ENCODE measurements at regions not wholly inside any gene's neighbourhood (a gene's known extent, or its start where the extent isn't known, plus 50 kb on each side); places are given as distances from the start of the nearest gene placed in this dataset.

DNA sequence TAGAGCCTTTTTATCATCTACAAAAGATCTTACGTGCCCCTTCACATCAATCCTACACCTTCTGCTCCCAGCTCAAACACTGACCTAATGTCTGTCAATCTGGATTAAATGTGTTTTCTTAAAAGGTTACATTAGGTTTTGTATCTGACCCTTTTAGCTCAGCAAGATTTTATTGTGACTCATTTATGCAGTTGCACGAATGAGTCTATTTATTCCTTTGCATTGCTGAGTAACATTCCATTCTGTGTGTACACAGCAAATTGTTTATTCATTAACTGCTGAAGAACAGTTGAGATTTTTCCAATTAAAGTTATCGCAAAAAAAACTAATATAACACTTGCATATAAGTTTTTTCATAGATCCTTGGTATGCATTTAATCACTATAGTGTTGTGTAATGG is 253.9 kb upstream of the GPC6 start:
- no peak overlapping the region for H3K27ac ChIP-seq (ENCODE audit: low read depth, low read length)
- H3K79me2 ChIP-seq (ENCODE audit: insufficient read depth, low read length) = no peaks in the 10 kb centered on the region
- H3K4me2 ChIP-seq (ENCODE audit: insufficient read depth, low read length) = no peak overlapping the region
- H4K20me1 ChIP-seq (ENCODE audit: insufficient read depth, low read length) = no peaks in the 10 kb centered on the region
- H3K4me1 ChIP-seq (ENCODE audit: insufficient read depth, low read length) = no peaks in the 10 kb centered on the region
- H3K27me3 ChIP-seq (ENCODE audit: insufficient read depth, low read length) = no peaks in the 10 kb centered on the region
- H3K9me3 ChIP-seq (ENCODE audit: low read depth, low read length) = no peaks in the 10 kb centered on the region
- H3K36me3 ChIP-seq (ENCODE audit: insufficient read depth, low read length) = no peaks in the 10 kb centered on the region
- DNase-seq (ENCODE audit: insufficient read length, low spot score, missing footprints) = no peak
- no peak overlapping the region for H3K4me3 ChIP-seq (ENCODE audit: insufficient read depth, low read length)
- no peak overlapping the region for H2AFZ ChIP-seq (ENCODE audit: low read length)
- TF ChIP-seq, protein P1, sequence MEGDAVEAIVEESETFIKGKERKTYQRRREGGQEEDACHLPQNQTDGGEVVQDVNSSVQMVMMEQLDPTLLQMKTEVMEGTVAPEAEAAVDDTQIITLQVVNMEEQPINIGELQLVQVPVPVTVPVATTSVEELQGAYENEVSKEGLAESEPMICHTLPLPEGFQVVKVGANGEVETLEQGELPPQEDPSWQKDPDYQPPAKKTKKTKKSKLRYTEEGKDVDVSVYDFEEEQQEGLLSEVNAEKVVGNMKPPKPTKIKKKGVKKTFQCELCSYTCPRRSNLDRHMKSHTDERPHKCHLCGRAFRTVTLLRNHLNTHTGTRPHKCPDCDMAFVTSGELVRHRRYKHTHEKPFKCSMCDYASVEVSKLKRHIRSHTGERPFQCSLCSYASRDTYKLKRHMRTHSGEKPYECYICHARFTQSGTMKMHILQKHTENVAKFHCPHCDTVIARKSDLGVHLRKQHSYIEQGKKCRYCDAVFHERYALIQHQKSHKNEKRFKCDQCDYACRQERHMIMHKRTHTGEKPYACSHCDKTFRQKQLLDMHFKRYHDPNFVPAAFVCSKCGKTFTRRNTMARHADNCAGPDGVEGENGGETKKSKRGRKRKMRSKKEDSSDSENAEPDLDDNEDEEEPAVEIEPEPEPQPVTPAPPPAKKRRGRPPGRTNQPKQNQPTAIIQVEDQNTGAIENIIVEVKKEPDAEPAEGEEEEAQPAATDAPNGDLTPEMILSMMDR (IDR thresholded peaks at IDR 0.05; ENCODE audit: extremely low read depth, low read depth, low read length) = no peak

DNA sequence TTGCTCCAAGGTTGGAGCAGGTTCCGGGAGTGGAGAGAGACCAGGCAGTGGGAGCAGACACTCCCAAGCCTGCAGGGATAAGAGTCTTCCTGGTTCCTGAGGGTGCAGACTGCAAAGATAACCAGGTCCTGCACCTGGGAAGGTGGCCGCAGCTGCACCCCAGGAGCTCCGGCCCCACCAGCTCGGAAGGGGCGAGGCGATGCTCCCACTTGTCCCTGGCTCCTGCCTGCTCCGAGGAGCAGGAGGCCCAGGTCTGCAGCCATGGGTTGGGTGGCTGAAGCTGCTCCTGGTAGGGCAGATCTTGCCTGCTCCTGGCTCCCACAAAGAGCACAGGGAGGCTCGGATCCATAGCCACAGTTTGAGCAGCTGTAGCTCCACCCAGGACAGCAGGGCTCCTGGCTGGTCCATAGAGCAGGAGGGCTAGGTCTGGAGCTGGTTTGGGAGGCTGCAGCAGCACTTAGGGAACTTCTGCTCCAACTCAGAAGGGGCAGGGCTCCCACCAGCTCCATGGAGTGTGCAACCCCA is 251.6 kb upstream of the GPC6 start:
- Histone ChIP-seq H4K20me1 (ENCODE audit: insufficient read depth, low read length) (no peaks in the 10 kb centered on the region), H2AFZ (ENCODE audit: low read length) (no peak overlapping the region), H3K27me3 (ENCODE audit: insufficient read depth, low read length) (no peaks in the 10 kb centered on the region), H3K27ac (ENCODE audit: low read depth, low read length) (no peak overlapping the region), H3K4me3 (ENCODE audit: insufficient read depth, low read length) (no peak overlapping the region), H3K4me1 (ENCODE audit: insufficient read depth, low read length) (no peaks in the 10 kb centered on the region), H3K36me3 (ENCODE audit: insufficient read depth, low read length) (no peaks in the 10 kb centered on the region), H3K4me2 (ENCODE audit: insufficient read depth, low read length) (no peak overlapping the region), H3K9me3 (ENCODE audit: low read depth, low read length) (no peaks in the 10 kb centered on the region), H3K79me2 (ENCODE audit: insufficient read depth, low read length) (no peaks in the 10 kb centered on the region)
- TF ChIP-seq, protein P1 (IDR thresholded peaks at IDR 0.05; ENCODE audit: extremely low read depth, low read depth, low read length) = no peak
- DNase-seq (ENCODE audit: insufficient read length, low spot score, missing footprints) = no peak

DNA sequence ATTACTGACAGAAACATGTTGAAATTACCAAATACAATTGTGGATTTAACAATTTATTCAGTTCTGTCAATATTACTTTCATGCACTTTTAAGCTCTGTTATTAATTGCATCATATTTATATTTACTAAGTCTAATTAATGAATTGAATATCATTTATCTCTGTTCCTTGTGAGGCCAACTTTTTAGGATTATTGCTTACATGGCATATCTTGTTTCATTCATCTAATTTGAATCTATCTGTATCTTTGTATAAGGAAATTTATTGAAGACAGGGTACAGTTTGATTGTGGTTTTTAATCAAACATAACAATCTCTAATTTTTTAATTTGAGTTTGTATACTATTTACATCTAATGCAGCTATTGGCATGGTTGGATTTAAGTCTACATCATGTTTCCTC is 249.9 kb upstream of the GPC6 start:
- TF ChIP-seq, protein P1 (IDR thresholded peaks at IDR 0.05; ENCODE audit: extremely low read depth, low read depth, low read length) = no peak

GRCh38 chr13:92984151-92984550 is 242.5 kb upstream of the GPC6 start:
- no peaks in the 10 kb centered on the region for H3K79me2 ChIP-seq (ENCODE audit: insufficient read depth, low read length)
- no peaks in the 10 kb centered on the region for H4K20me1 ChIP-seq (ENCODE audit: insufficient read depth, low read length)
- H3K9me3 ChIP-seq (ENCODE audit: low read depth, low read length) = no peaks in the 10 kb centered on the region
- H3K27ac ChIP-seq (ENCODE audit: low read depth, low read length) = no peak overlapping the region
- H3K36me3 ChIP-seq (ENCODE audit: insufficient read depth, low read length) = no peaks in the 10 kb centered on the region
- no peak overlapping the region for H3K4me3 ChIP-seq (ENCODE audit: insufficient read depth, low read length)
- H3K27me3 ChIP-seq (ENCODE audit: insufficient read depth, low read length) = no peaks in the 10 kb centered on the region
- TF ChIP-seq, protein P1 (IDR thresholded peaks at IDR 0.05; ENCODE audit: extremely low read depth, low read depth, low read length) = no peak
- DNase-seq (ENCODE audit: insufficient read length, low spot score, missing footprints) = no peak
- no peaks in the 10 kb centered on the region for H3K4me1 ChIP-seq (ENCODE audit: insufficient read depth, low read length)
- H2AFZ ChIP-seq (ENCODE audit: low read length) = no peak overlapping the region
- no peak overlapping the region for H3K4me2 ChIP-seq (ENCODE audit: insufficient read depth, low read length)

More for the DNA sequence above, 249.9 kb upstream of the GPC6 start:
- no peak overlapping the region for H3K4me3 ChIP-seq (ENCODE audit: insufficient read depth, low read length)
- H3K4me1 ChIP-seq (ENCODE audit: insufficient read depth, low read length) = no peaks in the 10 kb centered on the region
- no peaks in the 10 kb centered on the region for H3K27me3 ChIP-seq (ENCODE audit: insufficient read depth, low read length)
- H3K9me3 ChIP-seq (ENCODE audit: low read depth, low read length) = no peaks in the 10 kb centered on the region
- no peak overlapping the region for H3K4me2 ChIP-seq (ENCODE audit: insufficient read depth, low read length)
- H3K36me3 ChIP-seq (ENCODE audit: insufficient read depth, low read length) = no peaks in the 10 kb centered on the region
- no peaks in the 10 kb centered on the region for H4K20me1 ChIP-seq (ENCODE audit: insufficient read depth, low read length)
- DNase-seq (ENCODE audit: insufficient read length, low spot score, missing footprints) = no peak
- H3K79me2 ChIP-seq (ENCODE audit: insufficient read depth, low read length) = no peaks in the 10 kb centered on the region
- H2AFZ ChIP-seq (ENCODE audit: low read length) = no peak overlapping the region
- no peak overlapping the region for H3K27ac ChIP-seq (ENCODE audit: low read depth, low read length)

Measured in osteoblast (primary cell).